Vagina (tissue), 2 donors: ENCODE measurements at regions not wholly inside any gene's neighbourhood (a gene's known extent, or its start where the extent isn't known, plus 50 kb on each side); places are given as distances from the start of the nearest gene placed in this dataset.

Experiments used
- DNase-seq, 2 donors: peaks; one replicate each; pipeline ENCODE4 v3.0.0-alpha.2; 2017; ENCODE audit errors: extremely low spot score in 2 of 2
- H3K27ac ChIP-seq: fragments of 200-600 bp; sonication (generic); one replicate; pipeline ENCODE4 v1.5.1; 2019
- H3K27me3 ChIP-seq: fragments of 200-600 bp; sonication (generic); one replicate; pipeline ENCODE4 v1.5.1; 2019
- H3K36me3 ChIP-seq, 2 donors: fragments of 200-600 bp; sonication (generic); one replicate each; pipeline ENCODE4 v1.5.1; 2017 to 2019
- H3K4me1 ChIP-seq: fragments of 200-600 bp; sonication (generic); one replicate; pipeline ENCODE4 v1.5.1; 2019
- H3K4me3 ChIP-seq, 2 donors: fragments of 200-600 bp; sonication (generic); 1 replicate in 1 of 2; 2 replicates in 1 of 2; pipeline ENCODE4 v1.5.1; 2016 to 2019
- H3K9me3 ChIP-seq: fragments of 200-600 bp; sonication (generic); one replicate; pipeline ENCODE4 v1.5.1; 2019
- CTCF ChIP-seq, 3 experiments: fragments of 450-650 bp in 2 of 3; fragments of 200-600 bp in 1 of 3; sonication (generic) in 1 of 3; IDR thresholded peaks; one replicate each; pipeline ENCODE4 v1.5.1; 2017 to 2019; ENCODE audit warnings: antibody characterized with exemption in 3 of 3, mild to moderate bottlenecking in 2 of 3, moderate library complexity in 2 of 3
- POLR2A ChIP-seq, 2 donors: fragments of 450-650 bp; IDR thresholded peaks; one replicate each; pipeline ENCODE4 v1.6.1; 2017; ENCODE audit warnings: antibody characterized with exemption in 2 of 2, mild to moderate bottlenecking in 2 of 2, moderate library complexity in 2 of 2
- POLR2AphosphoS5 ChIP-seq, 2 donors: sonication (generic); formaldehyde crosslinking; IDR thresholded peaks; one replicate each; pipeline ENCODE4 v1.9.0; 2017; ENCODE audit warnings: antibody characterized with exemption in 2 of 2, mild to moderate bottlenecking in 2 of 2, low read depth in 1 of 2; ENCODE audit not compliant: insufficient read depth in 1 of 2
- intact Hi-C: fragments of 100-400 bp; cut with DNase I; formaldehyde crosslinking; loops from one replicate; pipeline ENCODE4 v1.15.1; 2023

GRCh38 chr1:5423109-5423508, 569.1 kb downstream of the NPHP4 start:
- no peak overlapping the region for H3K4me3 ChIP-seq
- intact Hi-C loops, result no loop called here

GRCh38 chr1:5419501-5419900, 572.7 kb downstream of the NPHP4 start:
- TF ChIP-seq POLR2A (IDR thresholded peaks at IDR 0.05), result no peak
- TF ChIP-seq CTCF (IDR thresholded peaks at IDR 0.05), result no peak
- no peak for DNase-seq
- no peaks in the 10 kb centered on the region for H3K4me1 ChIP-seq
- no peak overlapping the region for H3K27ac ChIP-seq
- intact Hi-C loops, result no loop called here
- H3K27me3 ChIP-seq, result no peaks in the 10 kb centered on the region
- no peaks in the 10 kb centered on the region for H3K9me3 ChIP-seq
- no peak overlapping the region for H3K4me3 ChIP-seq
- H3K36me3 ChIP-seq, result no peaks in the 10 kb centered on the region

More at GRCh38 chr1:5423109-5423508, 569.1 kb downstream of the NPHP4 start:
- peaks cover 4% of the 10 kb centered on the region for H3K27me3 ChIP-seq
- TF ChIP-seq POLR2A (IDR thresholded peaks at IDR 0.05) (no peak), CTCF (IDR thresholded peaks at IDR 0.05) (no peak), POLR2AphosphoS5 (IDR thresholded peaks at IDR 0.05; ENCODE audit: insufficient read depth in 1 of 2, low read depth in 1 of 2) (no peak)
- no peak for DNase-seq
- H3K27ac ChIP-seq, result no peak overlapping the region
- H3K36me3 ChIP-seq, result no peaks in the 10 kb centered on the region
- no peaks in the 10 kb centered on the region for H3K4me1 ChIP-seq
- H3K9me3 ChIP-seq, result no peaks in the 10 kb centered on the region

GRCh38 chr1:5416518-5416917, 575.7 kb downstream of the NPHP4 start:
- Histone ChIP-seq H3K36me3 (no peaks in the 10 kb centered on the region), H3K27ac (no peak overlapping the region), H3K4me1 (no peaks in the 10 kb centered on the region), H3K4me3 (no peak overlapping the region), H3K27me3 (no peaks in the 10 kb centered on the region), H3K9me3 (no peaks in the 10 kb centered on the region)
- DNase-seq, result no peak
- intact Hi-C loops, result no loop called here
- no peak for TF ChIP-seq CTCF (IDR thresholded peaks at IDR 0.05)

GRCh38 chr1:5415606-5416005, 576.6 kb downstream of the NPHP4 start:
- TF ChIP-seq CTCF (IDR thresholded peaks at IDR 0.05), result no peak
- TF ChIP-seq POLR2AphosphoS5 (IDR thresholded peaks at IDR 0.05; ENCODE audit: insufficient read depth in 1 of 2, low read depth in 1 of 2), result no peak
- no peak for TF ChIP-seq POLR2A (IDR thresholded peaks at IDR 0.05)
- no peak for DNase-seq
- no peaks in the 10 kb centered on the region for H3K9me3 ChIP-seq
- no peaks in the 10 kb centered on the region for H3K36me3 ChIP-seq
- H3K27ac ChIP-seq, result no peak overlapping the region
- H3K4me3 ChIP-seq, result no peak overlapping the region
- intact Hi-C loops, result no loop called here
- no peaks in the 10 kb centered on the region for H3K27me3 ChIP-seq
- H3K4me1 ChIP-seq, result no peaks in the 10 kb centered on the region

- Histone ChIP-seq H3K36me3 (no peaks in the 10 kb centered on the region), H3K27me3 (no peaks in the 10 kb centered on the region), H3K27ac (no peak overlapping the region), H3K4me3 (no peak overlapping the region), H3K4me1 (no peaks in the 10 kb centered on the region), H3K9me3 (no peaks in the 10 kb centered on the region)
- TF ChIP-seq POLR2A (IDR thresholded peaks at IDR 0.05), result no peak
- no peak for TF ChIP-seq CTCF (IDR thresholded peaks at IDR 0.05)
- intact Hi-C loops, result no loop called here
- no peak for DNase-seq
Observed at GRCh38 chr1:5410652-5411051, 581.6 kb downstream of the NPHP4 start.
